Limb (tissue), 2 donors: ENCODE measurements at regions not wholly inside any gene's neighbourhood (a gene's known extent, or its start where the extent isn't known, plus 50 kb on each side); places are given as distances from the start of the nearest gene placed in this dataset.

Experiments used
- DNase-seq, 2 donors: peaks; one replicate each; pipeline ENCODE4 v3.0.0-alpha.2; 2016; ENCODE audit errors: extremely low spot score in 2 of 2

GRCh38 chr13:47350334-47351124 is 453.7 kb upstream of the HTR2A start:
- DNase-seq: no peak

- no peak for DNase-seq
These were observed 452.4 kb upstream of the HTR2A start for GRCh38 chr13:47349211-47349610.

- no peak for DNase-seq
These were observed 441.1 kb upstream of the HTR2A start for GRCh38 chr13:47337781-47338507.

- DNase-seq: no peak
These were observed 437.3 kb upstream of the HTR2A start for GRCh38 chr13:47334173-47334572.

GRCh38 chr13:47332149-47332548 is 435.3 kb upstream of the HTR2A start:
- peak in 1 of 2 donors; percentile 13 for DNase-seq

GRCh38 chr13:47330031-47330430 is 433.2 kb upstream of the HTR2A start:
- no peak for DNase-seq

GRCh38 chr13:47327861-47328260 is 431.0 kb upstream of the HTR2A start:
- DNase-seq: no peak

GRCh38 chr13:47326061-47326460 is 429.2 kb upstream of the HTR2A start:
- no peak for DNase-seq

GRCh38 chr13:47317356-47317755 is 420.5 kb upstream of the HTR2A start:
- no peak for DNase-seq

GRCh38 chr13:47310401-47310800 is 413.5 kb upstream of the HTR2A start:
- no peak for DNase-seq

- no peak for DNase-seq
These were observed 410.1 kb upstream of the HTR2A start for GRCh38 chr13:47306991-47307390.

- DNase-seq: no peak
These were observed 406.8 kb upstream of the HTR2A start for GRCh38 chr13:47303626-47304025.

- DNase-seq: no peak
These were observed 402.5 kb upstream of the HTR2A start for GRCh38 chr13:47299304-47299703.

- DNase-seq: no peak
These were observed 401.7 kb upstream of the HTR2A start for GRCh38 chr13:47298506-47298905.

- DNase-seq: no peak
These were observed 397.8 kb upstream of the HTR2A start for GRCh38 chr13:47294691-47295090.

- DNase-seq: no peak
These were observed 394.3 kb upstream of the HTR2A start for GRCh38 chr13:47291107-47291656.

- no peak for DNase-seq
These were observed 392.7 kb upstream of the HTR2A start for GRCh38 chr13:47289567-47289966.

- no peak for DNase-seq
These were observed 391.7 kb upstream of the HTR2A start for GRCh38 chr13:47288546-47288945.

- DNase-seq: no peak
These were observed 390.5 kb upstream of the HTR2A start for GRCh38 chr13:47287291-47287751.

- DNase-seq: no peak
These were observed 385.1 kb upstream of the HTR2A start for GRCh38 chr13:47281991-47282390.

- no peak for DNase-seq
These were observed 383.1 kb upstream of the HTR2A start for GRCh38 chr13:47279920-47280319.

GRCh38 chr13:47277774-47278173 is 380.9 kb upstream of the HTR2A start:
- DNase-seq: no peak

GRCh38 chr13:47268270-47268669 is 371.4 kb upstream of the HTR2A start:
- DNase-seq: no peak
